HG03442 (cell line): ENCODE measurements at regions not wholly inside any gene's neighbourhood (a gene's known extent, or its start where the extent isn't known, plus 50 kb on each side); places are given as distances from the start of the nearest gene placed in this dataset.

Experiments
- ATAC-seq: cut with Tn5 transposase; IDR thresholded peaks from one replicate; pipeline ENCODE4 v1.9.1; 2021; ENCODE audit warnings: mild to moderate bottlenecking, moderate library complexity; ENCODE audit not compliant: unreplicated experiment

DNA sequence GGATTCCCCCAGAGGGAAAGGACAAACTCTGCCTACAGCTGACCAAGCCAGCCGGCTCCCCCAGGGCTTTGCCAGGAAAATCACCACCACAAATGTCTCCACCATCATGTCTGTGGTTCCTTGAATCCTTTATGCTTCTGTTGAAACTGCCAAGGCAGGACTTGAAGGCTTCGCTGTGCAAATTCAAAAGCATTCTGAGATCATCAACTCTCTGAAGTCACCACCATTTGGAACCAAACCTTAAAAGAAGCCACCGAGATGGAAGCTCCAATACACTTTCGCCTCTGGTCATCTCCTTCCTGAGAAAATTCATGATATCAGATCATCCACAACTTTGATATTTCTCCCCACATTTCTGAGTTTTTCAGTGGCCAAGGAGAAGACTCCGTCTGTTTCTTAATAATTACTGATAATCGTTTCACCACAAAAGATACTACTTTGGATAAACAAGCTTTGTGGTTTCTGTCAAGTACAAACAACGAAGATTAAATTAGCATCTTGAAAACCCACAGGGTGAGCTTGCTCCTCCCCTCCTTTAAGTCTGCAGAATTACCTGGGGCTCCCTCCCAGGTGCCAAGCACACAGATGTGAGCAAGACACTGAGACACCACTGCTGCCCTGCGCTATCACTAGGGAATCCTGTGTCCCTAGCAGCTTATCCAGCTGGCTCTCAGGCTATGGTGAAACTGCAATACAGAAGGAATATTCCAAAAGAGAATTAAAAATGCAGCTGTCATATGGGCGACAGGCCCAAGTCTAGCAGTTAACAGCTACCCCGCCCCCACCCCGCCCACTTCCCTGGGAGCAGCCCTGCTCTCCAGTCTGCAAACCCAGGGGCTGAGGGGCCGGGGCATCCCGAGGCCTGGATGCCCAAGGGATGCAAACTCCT lies 125.0 kb upstream of the TBL1X start:
- ATAC-seq: no peak

DNA sequence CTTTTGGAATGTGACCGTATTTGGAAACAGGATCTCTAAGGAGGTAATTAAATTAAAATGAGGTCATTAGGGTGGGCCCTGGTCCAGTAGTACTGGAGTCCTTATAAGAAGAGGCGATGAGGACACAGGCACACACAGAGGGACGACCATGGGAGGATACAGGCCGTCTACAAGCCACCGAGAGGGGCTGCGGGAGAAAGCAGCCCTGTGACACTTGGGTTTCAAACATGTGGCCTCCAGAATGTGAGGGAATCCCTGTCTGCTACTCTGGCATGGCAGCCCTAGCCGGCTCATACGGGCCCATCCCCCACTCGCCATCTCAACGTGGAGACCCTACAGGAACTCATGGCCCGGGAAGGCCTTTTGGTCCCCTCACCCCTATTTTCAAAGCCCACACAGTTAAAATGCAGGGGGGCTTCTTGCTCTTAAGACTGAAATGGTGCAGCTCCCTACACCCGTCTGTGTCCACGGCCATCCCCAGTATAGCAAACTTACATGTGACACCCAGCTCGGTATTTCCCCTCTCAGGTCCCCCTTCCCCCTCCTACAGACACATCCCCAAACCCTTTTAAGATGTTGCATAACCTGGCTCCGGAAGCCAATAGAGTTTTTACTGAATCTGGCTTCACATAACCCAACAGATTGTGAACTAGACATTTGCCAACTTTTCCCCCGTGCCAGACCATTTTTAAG lies 124.1 kb upstream of the TBL1X start:
- peak; percentile 6 for ATAC-seq

DNA sequence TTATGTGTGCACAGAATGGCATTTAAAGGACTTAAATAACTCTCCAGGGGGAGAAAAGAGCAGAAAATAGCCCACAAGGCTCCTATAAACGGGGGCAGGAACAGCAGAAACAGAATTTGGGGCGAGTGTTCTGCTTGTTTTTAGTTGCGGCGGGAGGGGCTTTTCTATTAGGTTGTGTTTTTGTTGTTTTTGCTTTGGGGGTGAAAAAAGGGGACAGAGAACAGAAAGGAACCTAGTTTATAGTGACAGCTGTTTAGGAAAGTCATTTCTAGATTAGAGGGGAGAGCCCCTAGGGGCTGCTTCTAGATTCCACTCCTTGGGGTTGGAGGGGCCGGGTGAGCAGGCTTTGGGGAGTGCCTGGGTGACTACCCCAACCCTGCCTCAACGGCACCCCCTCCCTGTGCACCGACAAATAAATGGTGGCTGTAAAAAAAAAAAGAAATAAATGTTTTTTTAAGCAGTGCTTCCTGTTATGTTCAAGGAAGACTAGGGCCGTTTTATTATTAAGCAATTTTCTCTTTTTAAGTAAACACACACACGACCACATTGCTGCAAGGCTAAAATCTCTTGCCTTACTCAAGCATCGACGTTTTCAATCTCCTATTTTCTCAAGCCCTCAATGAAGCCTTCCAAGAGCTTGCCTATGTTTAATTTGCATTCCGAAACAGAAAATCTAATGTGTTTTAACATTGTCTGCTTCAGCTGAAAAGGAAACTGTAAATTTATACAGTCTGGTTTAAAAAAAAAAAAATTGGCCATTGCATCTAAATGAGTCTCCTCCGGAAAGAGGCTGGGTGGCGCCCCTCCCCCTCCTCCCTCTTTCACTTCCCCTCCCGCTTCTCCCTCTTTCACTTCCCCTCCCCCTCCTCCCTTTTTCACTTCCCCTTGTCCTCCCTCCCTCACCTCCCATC lies 123.3 kb upstream of the TBL1X start:
- peak; percentile 88 for ATAC-seq

DNA sequence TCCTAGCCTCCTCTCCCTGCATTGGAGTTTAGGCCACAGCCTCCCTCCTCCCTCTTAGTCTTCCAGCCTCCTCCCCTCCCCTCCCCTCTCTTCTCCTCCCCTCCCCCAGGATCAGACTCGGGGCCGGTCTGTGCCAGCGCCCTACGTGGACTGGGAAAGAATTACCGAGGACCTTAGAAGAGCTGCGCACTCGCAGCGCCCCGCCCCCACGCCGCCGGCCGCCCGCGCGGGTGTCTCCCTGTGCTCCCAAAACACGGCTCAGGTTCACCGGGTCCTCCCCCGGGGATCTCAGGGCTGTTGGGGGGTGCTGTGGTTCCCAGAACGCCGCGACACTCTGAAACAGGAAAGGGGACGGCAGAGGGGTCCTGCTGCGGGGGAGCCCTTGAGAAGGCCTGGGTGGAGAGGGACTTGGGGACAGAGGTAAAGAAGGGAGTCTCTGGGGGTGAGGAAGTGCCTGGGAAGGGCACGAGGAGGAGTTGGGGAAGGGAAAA lies 122.3 kb upstream of the TBL1X start:
- ATAC-seq: no peak

DNA sequence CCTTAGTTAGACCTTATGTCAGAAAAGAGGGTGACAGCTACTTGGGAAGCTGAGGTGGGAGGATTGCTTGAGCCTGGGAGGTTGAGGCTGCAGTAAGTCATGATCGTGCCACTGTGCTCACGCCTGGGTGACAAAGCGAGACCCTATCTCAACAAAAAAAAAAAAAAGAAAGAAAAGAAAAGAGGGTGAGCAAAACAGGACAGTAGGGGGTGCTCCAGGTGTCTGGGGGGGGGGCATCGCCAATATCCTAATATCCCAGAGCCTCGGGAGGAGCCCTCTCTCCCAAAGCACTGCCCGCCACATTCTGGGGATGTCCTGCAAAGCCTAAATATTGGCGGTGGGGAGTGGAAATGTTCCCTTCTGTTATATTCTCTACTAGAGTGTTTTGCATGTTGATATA lies 120.9 kb upstream of the TBL1X start:
- ATAC-seq: no peak

DNA sequence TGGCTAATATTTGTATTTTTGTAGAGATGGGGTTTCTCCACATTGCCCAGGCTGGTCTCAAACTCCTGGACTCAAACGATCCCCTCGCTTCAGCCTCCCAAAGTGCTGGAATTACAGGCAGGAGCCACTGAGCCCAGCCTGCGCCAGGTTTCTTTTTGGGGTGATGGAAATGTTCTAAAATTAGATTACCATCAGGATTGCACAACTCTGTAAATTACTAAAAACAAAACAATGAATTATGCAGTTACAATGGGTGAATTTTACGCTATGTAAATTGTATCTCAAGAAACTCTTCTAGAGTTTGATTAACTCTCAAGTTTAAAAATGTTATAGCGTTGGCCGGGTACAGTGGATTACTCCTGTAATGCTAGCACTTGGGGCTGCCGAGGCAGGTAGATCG lies 118.9 kb upstream of the TBL1X start:
- ATAC-seq: no peak

DNA sequence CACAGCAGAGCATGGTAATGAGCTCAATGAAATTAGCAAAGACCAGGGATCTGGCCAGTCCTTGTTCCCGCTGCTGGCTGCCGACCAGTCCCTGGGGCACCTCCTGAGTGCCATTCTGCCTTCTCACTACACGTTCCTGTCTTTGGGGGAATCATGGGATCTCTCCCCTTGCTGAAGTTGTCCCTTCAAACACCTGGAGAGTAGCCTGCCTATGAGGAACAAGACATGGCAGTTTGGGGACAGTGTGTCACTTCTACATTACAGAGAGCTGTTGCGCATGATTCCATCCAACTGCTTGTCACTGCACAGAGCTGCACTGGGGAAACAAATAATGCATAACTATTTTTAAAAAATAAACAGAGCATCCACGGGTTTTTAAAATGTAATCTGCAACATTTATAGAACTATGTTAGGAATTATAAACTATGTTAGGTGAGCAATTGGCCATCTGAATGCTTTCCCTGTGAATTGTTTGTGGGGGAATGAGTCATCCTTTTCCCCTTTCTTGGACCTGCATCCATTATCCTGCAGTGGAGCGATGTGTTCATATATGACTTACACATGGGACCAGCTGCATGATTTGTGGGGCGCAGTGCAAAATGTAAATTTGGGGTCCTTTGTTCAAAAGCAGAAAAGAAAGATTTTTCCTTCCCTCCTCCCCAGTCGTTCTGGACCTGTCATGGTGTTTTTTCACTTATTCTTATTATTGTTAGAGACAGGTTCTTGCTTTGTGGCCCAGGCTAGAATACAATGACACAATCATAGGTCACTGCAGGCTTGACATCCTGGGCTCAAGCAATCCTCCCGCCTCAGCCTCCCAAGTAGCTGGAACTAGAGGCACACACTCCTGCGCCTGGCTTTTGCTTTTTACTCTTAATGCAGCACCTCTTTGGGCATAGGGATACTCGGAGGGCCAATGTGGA lies 115.0 kb upstream of the TBL1X start:
- no peak for ATAC-seq

DNA sequence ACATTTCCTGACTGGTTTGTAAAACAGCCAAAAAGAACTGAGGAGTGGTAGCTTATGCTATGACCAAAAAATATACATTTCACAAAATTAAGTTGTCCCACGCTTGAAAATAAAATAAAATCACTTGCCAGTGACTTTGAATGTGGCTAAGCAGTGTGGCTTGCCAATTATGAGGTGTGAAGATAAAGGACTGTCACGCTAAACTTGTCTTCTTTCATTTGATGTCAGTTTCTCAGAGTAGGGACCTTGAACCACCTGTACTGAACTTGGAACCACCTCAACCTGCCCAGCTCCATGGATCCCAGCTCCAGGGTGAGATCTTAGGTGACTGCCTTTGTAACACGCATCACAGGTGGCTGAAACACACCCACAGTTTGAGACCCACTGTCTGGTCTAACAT lies 113.7 kb upstream of the TBL1X start:
- ATAC-seq: no peak

DNA sequence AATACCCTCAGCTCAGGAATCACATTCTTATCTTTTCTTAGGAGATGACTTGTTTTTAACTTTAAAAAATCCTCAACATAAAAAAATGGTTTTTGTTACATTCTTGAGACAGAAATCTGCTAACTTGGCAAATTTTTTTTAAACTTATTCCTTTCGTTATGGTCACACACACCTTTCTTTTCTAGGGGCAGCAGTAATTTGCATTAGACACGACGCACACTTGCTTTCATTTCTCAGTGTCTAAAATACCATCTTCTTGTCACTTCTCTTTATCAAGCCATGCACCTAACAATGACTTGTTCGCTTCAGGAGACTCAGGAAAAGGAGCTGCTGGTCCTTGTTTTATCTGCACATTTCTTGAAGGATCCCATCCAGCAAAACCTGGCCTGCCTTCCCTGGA lies 112.6 kb upstream of the TBL1X start:
- ATAC-seq: peak; percentile 38

DNA sequence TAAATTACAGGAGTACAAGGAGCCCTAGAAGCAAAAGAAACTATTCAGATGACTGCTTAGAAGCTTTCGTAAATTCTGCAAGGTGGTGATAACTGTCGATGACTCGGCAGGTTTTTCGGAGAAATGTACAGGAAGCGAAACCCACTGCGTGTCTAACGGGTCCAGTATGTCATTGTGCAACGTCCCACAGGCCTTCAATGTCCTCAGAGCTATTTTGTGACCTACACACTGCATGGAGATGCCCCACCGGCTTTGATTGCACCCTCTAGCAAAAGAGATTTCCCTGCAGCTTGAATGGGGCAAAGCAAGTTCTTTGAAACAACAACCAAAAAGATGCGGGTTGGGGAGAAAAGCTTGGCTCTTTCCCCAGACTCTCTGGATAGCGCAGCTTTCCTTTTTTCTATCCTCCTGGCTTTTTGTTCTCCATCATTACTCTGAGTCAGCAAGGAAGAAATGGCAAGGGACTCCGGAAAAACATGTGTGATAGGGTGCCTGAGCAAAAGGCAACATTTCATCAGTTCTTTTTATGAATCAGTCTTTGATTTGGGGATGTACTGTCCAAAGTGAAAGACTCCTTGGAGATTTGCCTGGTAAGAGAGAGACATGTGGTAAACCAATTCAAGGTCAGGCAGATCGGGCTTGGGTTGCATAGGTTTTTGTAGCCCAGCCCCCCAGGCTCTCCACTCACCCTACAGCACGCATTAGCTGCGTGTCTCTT lies 112.0 kb upstream of the TBL1X start:
- peak; percentile 78 for ATAC-seq

DNA sequence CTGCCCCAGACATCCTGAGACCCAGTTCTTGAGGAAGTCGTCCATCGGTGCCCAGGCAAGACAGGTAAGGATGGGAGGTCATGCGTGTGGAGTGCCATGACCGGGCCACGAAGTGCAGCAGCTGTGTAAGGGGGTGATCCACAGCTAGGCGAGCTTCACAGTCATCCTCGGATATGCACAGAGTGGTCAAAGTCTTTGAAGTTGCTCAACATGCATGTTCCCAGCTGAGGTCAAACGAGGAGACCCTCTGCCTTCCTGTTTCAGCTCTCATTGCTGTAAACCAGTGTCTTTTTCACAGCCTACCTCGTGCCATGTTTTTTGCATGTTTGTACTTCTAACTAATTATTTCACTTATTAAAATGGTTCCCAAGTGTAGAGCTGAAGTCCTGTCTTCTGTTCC lies 109.9 kb upstream of the TBL1X start:
- no peak for ATAC-seq

DNA sequence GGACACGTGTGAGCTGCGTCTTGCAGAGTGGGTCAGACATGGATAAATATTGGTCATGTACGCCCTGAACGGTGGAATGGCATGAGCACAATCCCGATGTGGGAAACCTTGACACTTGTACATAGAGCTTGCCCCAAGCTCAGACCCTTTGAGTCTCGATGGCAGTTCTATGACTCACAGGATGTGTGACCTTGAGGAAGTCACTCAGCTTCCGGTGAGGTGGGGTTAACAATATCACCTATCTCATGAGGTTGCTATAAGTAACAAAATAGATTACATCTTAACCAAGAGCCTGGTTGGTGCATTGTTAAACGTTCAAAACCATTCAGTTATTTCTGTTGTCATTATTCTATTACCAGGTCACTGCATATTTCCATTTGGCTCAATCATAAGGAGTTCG lies 109.1 kb upstream of the TBL1X start:
- no peak for ATAC-seq

DNA sequence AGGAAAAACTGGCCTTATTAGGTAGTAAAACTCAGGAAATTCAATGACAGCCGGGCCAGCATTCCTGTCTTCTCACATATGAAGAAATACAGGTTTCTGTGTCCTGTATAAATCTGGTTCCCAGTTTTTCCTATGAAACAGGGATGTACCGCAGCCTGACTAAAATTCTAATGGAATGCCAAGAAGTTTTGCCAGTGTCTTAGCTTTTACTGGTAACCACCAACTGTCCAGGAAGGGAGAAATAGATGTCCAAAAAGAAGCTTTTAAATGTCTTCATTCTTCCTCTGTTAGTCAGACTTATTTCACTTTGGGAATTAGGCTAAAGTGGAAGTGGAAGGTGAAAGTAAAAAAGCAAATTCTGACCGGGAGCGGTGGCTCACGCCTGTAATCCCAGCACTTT lies 108.0 kb upstream of the TBL1X start:
- no peak for ATAC-seq

DNA sequence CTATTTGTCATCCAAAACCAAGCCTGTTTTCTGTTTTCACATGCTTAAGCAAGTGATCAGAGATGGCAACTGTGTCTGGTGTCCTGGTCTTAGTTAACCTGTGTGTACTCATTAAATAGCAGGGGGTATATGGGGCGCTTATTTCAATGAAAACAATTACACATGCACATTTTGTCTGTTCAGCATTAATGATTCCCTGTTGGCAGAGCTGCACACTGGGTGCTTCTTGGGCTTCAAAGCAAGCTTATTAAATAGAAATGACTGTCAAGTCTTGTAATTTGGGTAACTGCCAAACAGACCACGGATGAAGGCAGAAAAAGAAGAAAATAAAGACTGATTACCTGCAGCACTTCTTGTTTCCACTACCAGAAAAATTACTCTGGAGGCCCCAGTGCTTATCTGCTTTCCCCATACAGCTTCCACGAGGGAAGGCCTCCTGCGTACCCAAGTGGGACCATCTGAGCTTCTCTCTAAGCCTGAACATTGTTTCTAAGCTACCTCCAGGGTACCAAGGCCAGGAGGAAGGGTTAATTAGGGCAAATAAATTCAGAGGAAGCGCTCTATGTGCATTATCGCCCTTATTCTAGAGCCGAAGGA lies 107.2 kb upstream of the TBL1X start:
- no peak for ATAC-seq

DNA sequence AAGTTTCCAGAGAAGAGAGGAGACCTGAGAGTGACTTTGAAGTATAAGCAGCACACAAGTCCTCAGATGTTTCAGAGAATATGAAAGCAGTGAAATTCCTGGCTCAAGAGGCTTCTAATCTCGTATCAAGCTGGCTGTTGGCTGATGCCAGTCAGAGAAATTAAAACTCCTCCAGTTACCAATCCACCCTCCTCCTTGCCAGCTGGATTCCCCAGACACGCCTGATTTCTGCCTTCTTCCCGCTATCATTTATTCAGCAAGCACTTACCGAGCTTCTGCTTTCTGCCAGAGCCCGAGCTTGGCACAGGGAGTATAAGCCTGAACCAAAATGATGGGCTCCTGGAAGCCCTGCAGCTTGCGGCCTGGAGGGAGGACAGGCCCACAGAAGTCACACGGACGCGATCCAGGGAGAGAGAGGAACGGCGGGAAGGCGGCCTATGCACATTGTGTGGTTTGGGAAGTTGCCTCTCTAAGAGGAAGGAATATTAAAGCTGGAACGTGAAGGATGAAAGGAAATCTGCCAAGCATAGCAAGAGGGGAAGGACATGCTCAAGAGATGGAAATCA lies 102.4 kb upstream of the TBL1X start:
- no peak for ATAC-seq

DNA sequence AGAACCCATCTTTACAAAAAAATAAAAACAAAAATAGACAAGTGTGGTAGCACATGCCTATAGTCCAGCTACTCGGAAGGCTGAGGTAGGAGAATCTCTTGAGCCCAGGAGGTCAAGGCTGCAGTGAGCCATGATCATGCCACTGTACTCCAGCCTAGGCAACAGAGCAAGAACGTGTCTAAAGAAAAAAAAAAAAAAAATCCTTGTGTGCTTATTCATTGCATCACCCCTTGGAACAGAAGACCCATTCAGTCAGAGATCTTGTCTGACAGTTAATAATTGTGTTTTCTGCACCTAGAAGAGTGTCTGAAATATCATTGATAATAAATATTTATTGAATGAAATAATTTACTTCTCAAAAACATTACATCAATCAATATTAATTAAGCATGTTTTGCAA lies 97.4 kb upstream of the TBL1X start:
- no peak for ATAC-seq

DNA sequence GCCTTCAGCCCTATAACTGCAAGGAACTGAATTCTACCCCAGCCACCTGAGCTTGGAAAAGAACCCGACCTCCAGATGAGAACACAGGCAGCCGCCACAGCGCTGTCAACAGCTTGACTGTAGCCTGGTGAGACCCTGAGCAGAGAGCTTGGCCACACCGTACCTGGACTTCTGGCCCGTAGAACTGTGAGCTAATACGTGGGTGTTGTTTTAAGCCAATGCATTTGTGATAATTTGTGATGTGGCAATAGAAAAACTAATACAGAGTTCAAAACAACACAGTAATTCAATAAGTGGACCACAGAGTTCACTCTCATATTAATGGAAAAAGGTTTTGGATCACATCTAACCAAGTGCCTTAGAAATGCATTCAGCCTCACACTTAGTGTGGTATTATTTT lies 96.6 kb upstream of the TBL1X start:
- no peak for ATAC-seq

DNA sequence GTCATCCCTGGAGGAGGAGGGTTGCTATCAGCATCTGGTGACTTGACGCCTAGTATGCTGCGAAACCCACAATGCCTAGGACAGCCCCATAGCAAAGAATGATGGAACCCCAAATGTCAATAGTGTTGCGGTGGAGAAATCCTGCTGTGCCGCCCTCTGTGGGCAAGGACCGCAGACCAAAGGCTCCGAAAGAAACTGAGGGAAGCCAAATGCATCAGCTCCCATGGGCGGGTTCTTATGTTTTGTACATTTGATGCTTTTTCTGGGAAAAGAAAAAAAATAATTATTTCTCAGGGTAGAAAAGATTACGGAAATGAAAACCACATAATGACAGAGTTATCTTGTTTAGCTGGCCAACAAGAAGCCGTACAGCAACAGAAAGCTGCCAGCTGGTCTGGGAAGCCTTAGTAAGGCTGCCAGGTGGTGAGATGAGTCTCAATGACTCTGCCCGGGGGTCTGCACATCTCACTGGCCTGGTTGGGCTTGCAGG lies 95.0 kb upstream of the TBL1X start:
- no peak for ATAC-seq

DNA sequence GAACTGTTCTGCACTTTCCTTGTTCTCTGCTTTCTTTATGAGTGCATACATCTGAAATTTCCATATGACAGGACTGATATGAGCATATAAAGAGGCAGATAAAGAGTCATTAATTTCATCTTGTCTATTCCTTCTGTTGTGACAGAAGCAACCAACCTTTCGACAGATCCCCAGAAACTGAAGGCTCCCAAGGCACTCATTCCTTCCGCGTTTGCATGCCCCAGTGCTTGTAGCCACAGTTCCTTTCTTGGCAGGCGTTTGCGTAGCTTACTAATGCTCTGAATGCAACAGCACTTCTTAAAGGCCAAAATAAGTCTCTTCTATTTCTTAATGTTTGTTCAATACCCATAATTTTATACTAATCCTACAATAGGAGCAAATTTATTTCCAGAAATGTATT lies 94.0 kb upstream of the TBL1X start:
- ATAC-seq: no peak
